GM19452 (cell line): ENCODE measurements at regions not wholly inside any gene's neighbourhood (a gene's known extent, or its start where the extent isn't known, plus 50 kb on each side); places are given as distances from the start of the nearest gene placed in this dataset.

Source experiments
- ATAC-seq: cut with Tn5 transposase; IDR thresholded peaks from one replicate; pipeline ENCODE4 v1.9.1; 2021; ENCODE audit not compliant: unreplicated experiment

GRCh38 chr1:228964178-228965089 is 229.2 kb downstream of the RHOU start:
- no peak for ATAC-seq

GRCh38 chr1:228968891-228969606 is 233.8 kb downstream of the RHOU start:
- ATAC-seq, result no peak

GRCh38 chr1:228969953-228970800 is 234.9 kb downstream of the RHOU start:
- ATAC-seq, result no peak

- ATAC-seq, result no peak
These were observed 237.3 kb downstream of the RHOU start for GRCh38 chr1:228972576-228972975.

GRCh38 chr1:228974273-228974672 is 239.0 kb downstream of the RHOU start:
- no peak for ATAC-seq

GRCh38 chr1:228975238-228975907 is 240.1 kb downstream of the RHOU start:
- no peak for ATAC-seq

GRCh38 chr1:228976316-228976715 is 241.0 kb downstream of the RHOU start:
- no peak for ATAC-seq

- no peak for ATAC-seq
These were observed 242.0 kb downstream of the RHOU start for GRCh38 chr1:228977307-228977706.

GRCh38 chr1:228977741-228978140 is 242.5 kb downstream of the RHOU start:
- ATAC-seq, result no peak

GRCh38 chr1:228978484-228979324 is 243.4 kb downstream of the RHOU start:
- no peak for ATAC-seq

GRCh38 chr1:228979325-228979699 is 244.0 kb downstream of the RHOU start:
- no peak for ATAC-seq

GRCh38 chr1:228979774-228980173 is 244.5 kb downstream of the RHOU start:
- ATAC-seq, result no peak

GRCh38 chr1:228980232-228980937 is 245.1 kb downstream of the RHOU start:
- no peak for ATAC-seq

GRCh38 chr1:228982637-228983036 is 247.4 kb downstream of the RHOU start:
- no peak for ATAC-seq

GRCh38 chr1:228983231-228983660 is 248.0 kb downstream of the RHOU start:
- no peak for ATAC-seq

GRCh38 chr1:228983661-228984060 is 248.4 kb downstream of the RHOU start:
- no peak for ATAC-seq

GRCh38 chr1:228984107-228984506 is 248.8 kb downstream of the RHOU start:
- ATAC-seq, result no peak

- no peak for ATAC-seq
These were observed 249.7 kb downstream of the RHOU start for GRCh38 chr1:228984646-228985631.
